GM18873 (cell line): ENCODE measurements at regions not wholly inside any gene's neighbourhood (a gene's known extent, or its start where the extent isn't known, plus 50 kb on each side); places are given as distances from the start of the nearest gene placed in this dataset.
A peak's percentile ranks its signal among the peaks of the same experiment; 100 is the strongest.
"Not testable (repeated sequence)": the region's sequence is repeated elsewhere in the genome, so short reads cannot be mapped to it uniquely, and the experiment has no call there.

Experiments
- ATAC-seq: cut with Tn5 transposase; IDR thresholded peaks from one replicate; pipeline ENCODE4 v1.9.1; 2021; ENCODE audit warnings: mild to moderate bottlenecking, moderate library complexity, moderate number of reproducible peaks; ENCODE audit not compliant: unreplicated experiment, low FRiP score

GRCh38 chr10:32217216-32217615 lies 129.7 kb downstream of the EPC1 start:
- no peak for ATAC-seq

DNA sequence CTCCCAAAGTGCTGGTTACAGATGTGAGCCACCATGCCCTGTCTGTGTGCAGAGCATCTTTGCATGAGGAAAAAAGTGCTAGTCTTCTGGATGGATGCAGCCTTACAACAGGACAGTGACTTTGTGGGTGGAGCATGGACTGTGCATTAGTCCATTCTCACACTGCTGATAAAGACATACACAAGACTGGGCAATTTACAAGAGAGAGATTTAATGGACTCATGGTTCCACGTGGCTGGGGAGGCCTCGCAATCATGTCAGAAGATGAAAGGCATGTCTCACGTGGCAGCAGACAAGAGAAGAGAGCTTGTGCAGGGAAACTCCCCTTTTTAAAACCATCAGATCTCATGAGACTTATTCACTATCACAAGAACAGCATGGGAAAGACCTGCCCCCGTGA lies 133.1 kb downstream of the EPC1 start:
- not testable (repeated sequence) for ATAC-seq

DNA sequence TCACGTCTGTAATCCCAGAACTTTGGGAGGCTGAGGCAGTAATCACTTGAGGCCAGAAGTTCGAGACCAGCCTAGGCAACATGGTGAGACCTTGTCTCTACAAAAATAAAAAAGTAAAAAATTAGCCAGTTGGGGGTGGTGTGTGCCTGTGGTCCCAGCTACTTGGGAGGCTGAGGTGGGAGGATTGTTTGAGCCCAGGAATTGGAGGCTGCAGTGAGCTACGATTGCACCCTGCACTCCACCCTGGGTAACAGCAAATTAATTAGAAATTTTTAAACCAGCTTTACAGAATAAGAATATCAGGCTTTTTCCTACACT lies 136.0 kb downstream of the EPC1 start:
- ATAC-seq = no peak

GRCh38 chr10:32210306-32211045 lies 136.5 kb downstream of the EPC1 start:
- no peak for ATAC-seq

GRCh38 chr10:32208005-32208404 lies 139.0 kb downstream of the EPC1 start:
- ATAC-seq = not testable (repeated sequence)

DNA sequence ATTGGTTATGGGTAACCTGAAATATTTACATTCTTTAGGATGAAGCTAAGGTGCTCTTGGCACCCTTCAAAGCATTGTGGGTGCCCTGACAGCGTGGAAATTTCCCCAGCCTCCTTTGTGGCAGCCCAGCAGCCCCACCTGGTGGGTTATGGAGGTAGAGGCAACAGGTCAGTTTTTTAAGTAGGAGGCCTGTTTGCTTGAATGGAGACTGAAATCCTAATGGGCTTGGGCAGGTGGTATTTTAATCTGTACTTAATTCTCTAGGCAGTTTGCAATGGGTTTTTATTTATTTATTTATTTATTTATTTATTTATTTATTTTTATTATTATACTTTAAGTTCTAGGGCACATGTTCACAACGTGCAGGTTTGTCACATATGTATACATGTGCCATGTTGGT lies 139.4 kb downstream of the EPC1 start:
- peak; percentile 53 for ATAC-seq

- no peak for ATAC-seq
Measured at GRCh38 chr10:32205670-32206069, 141.3 kb downstream of the EPC1 start.

DNA sequence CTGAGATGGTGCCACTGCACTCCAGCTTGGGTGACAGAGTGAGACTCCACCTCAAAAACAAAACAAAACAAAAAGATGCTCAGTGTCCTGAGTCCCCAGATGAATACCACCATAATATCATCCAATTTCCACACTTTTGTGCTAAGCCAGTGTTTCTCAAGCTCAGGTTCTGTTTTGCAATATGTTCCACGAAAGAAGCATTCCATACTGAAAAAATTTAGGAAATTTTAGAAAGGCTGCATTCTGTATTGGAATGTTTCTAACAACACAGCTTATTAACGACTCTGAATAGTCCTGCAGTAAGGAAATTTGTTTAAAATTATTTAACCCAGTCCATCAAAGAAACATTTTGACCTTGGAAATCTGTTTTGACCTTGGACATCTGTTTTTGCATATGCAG lies 142.4 kb downstream of the EPC1 start:
- ATAC-seq = no peak

GRCh38 chr10:32199714-32200394 lies 143.6 kb upstream of the KIF5B start:
- no peak for ATAC-seq

GRCh38 chr10:32197423-32197822 lies 141.2 kb upstream of the KIF5B start:
- no peak for ATAC-seq

DNA sequence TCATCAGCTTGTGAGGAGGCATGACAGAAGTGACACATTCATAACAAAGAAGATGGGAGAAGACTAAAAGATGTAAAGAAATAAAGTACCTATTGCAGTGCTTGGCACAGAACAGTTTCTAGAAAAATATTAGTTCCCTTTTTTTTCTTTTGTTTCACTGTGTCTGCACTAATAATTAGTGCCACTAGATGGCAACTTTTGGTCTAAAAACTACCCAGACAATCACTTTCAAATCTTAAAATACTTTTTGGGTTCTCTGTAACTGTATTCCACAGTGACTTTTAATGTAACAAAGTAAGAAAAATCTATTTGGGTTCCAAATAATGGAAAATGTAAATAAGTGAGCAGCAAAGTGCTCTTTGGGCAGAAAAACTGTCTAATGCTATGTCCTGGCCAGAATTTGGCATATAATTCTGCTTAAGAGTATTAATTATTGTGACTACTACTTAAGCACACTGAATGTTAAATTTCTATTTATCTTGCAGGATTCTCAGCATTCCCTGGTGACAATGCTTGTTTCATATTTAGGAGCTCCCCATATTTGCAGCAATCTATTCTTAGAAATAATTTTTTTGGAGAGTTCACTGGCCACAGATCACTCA lies 134.8 kb upstream of the KIF5B start:
- ATAC-seq = no peak

DNA sequence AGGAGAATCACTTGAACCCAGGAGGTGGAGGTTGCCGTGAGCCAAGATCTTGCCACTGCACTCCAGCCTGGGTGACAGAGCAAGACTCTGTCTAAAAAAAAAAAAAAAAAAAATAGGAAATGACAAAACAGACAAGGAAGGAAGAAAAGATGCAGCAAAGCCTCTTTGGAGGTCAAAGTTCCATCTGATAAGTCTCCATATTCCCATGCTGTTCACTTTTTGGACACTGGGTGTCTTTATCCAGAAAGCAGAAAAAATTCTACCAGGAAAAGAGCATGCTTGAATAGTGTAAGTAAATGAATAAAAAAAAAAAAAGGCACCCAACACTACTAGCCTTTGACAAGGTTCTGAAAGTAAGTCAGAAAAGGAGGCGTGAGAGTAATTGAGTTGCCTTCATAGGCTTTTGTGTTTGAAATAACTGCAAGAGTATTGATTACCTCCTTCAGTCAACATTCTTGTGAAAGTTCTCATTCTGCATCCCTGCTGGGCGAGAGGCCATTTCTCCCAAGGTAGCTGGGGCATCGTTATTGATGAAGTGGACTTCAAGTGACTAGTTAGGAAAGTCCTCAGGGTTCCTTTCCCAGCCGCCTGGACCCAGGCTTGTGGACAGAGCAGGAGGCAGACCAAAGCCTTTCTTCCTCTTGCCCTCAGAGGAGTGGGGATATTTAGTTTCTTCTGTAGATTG lies 133.3 kb upstream of the KIF5B start:
- ATAC-seq = no peak

GRCh38 chr10:32188601-32189000 lies 132.4 kb upstream of the KIF5B start:
- ATAC-seq = not testable (repeated sequence)

GRCh38 chr10:32187686-32188085 lies 131.5 kb upstream of the KIF5B start:
- no peak for ATAC-seq

- ATAC-seq = not testable (repeated sequence)
Measured at GRCh38 chr10:32183652-32184051, 127.4 kb upstream of the KIF5B start.

DNA sequence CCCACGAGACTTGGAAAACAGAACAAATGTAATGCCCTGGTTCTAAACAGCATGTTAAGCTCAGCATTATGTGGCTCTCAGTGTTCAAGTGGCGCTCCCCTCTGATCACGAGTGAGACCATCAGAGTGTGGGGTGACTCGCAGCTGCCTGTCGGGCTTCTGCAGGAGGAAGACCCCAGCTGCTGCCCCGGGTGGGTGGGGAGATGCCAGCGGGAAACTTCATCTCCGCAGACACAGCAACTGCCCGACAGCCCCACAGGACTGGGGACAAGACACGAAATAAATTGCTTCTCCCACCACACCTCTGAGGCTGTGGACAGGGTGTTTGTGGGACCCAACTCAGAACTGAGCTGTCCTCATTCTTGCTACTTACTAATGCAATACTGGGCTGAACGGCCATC lies 126.3 kb upstream of the KIF5B start:
- ATAC-seq = no peak

DNA sequence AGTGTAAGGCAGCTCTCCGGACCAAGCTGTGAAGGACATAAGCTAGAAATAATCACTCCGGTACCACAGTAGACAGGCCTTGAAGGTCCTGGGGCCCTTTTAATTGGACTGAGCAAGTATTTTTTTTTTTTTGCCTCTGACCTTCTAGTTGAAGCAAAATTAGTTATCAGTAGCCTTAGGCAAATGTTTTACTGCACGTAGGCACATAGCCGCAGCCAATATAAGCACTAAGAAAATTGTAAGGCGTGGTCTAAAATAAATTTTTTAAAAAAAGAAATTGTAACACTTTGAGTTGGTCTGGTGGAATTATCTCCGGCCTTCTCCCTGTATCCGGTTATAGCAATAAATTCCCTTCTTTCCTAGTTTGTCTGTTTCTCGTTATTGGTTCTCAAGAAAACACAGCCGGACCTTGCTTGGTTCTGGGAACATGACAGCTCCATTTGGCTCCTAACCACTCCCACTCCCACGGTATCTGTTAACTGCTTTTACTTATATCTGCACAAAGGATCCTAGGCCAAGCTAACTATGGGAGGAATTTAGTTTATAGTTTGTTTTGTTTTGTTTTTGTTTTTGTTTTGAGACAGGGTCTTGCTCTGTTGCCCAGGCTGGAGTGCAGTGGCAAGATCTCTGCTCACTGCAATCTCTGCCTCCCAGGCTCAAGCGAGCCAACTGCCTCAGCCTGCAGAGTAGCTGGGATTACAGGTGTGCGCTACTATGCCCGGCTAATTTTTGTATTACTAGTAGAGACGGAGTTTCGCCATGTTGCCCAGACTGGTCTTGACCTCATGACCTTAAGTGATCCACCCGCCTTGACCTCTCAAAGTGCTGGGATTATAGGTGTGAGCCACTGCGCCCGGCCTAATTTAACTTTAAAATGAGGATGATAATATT lies 124.4 kb upstream of the KIF5B start:
- no peak for ATAC-seq

DNA sequence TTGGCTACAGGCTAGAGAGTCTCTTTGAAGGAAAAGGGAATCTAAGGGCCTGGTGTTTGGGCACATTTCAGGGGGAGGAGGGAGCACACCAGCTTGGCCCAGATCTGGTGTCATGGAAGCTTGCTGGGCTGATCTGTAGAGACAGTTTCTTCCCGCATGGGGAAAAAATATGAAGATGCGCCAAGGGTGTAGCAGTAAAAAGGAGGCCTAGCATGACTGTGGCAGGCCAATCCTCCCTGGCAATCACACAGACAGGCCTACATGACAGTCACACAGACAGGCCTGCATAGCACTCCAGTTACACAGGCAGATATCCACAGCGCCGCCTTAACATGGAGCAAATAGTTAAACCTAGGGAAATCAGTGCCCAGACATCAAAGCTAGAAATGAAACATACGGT lies 123.6 kb upstream of the KIF5B start:
- ATAC-seq = no peak

DNA sequence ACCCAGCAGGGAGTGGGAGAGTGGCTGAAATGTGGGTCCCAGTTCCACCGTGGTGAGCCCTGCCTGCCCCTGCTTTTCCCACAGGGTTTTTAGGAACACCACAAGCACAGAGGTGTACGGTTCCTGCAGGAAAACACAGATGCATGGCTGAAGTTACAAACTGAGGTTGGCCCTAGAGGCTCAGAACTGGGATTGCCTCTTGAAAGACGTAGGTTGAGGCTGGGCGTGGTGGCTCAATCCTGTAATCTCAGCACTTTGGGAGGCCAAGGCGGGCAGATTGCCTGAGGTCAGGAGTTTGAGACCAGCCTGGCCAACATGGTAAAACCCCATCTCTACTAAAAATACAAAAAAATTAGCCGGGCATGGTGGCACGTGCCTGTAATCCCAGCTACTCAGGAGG lies 121.4 kb upstream of the KIF5B start:
- ATAC-seq = not testable (repeated sequence)

- ATAC-seq = no peak
Measured at GRCh38 chr10:32175629-32176028, 119.4 kb upstream of the KIF5B start.
